Stomach smooth muscle (tissue), 2 donors: ENCODE measurements at regions not wholly inside any gene's neighbourhood (a gene's known extent, or its start where the extent isn't known, plus 50 kb on each side); places are given as distances from the start of the nearest gene placed in this dataset.
"Not testable (repeated sequence)": the region's sequence is repeated elsewhere in the genome, so short reads cannot be mapped to it uniquely, and the experiment has no call there.

ENCODE experiments used
- H3K27ac ChIP-seq: one replicate; pipeline ENCODE4 v1.7.0; 2013; ENCODE audit warnings: mild to moderate bottlenecking, low read length, inconsistent platforms
- H3K27me3 ChIP-seq, 2 donors: one replicate each; pipeline ENCODE4 v1.7.0; 2013; ENCODE audit warnings: low read length in 2 of 2; ENCODE audit not compliant: insufficient read depth in 2 of 2, control insufficient read depth in 1 of 2
- H3K36me3 ChIP-seq, 2 donors: one replicate each; pipeline ENCODE4 v1.7.0; 2013; ENCODE audit warnings: low read length in 2 of 2; ENCODE audit not compliant: control insufficient read depth in 2 of 2, insufficient read depth in 2 of 2
- H3K4me1 ChIP-seq: one replicate; pipeline ENCODE4 v1.7.0; 2013; ENCODE audit warnings: low read length; ENCODE audit not compliant: control insufficient read depth, insufficient read depth
- H3K4me3 ChIP-seq, 2 donors: one replicate each; pipeline ENCODE4 v1.7.0; 2013; ENCODE audit warnings: low read length in 2 of 2
- H3K9ac ChIP-seq, 2 donors: one replicate each; pipeline ENCODE4 v1.7.0; 2013; ENCODE audit warnings: low read length in 2 of 2, mild to moderate bottlenecking in 1 of 2
- H3K9me3 ChIP-seq, 2 donors: one replicate each; pipeline ENCODE4 v1.7.0; 2013; ENCODE audit warnings: low read length in 2 of 2; ENCODE audit not compliant: control insufficient read depth in 2 of 2
- donor health status: healthy.
- donor health status: Pancreatic carcinoma.

GRCh38 chr2:62396880-62397279 is 109.1 kb downstream of the TMEM17 start:
- Histone ChIP-seq H3K9me3 (no peaks in the 10 kb centered on the region), H3K36me3 (no peaks in the 10 kb centered on the region), H3K4me1 (no peaks in the 10 kb centered on the region), H3K4me3 (no peak overlapping the region), H3K27me3 (no peaks in the 10 kb centered on the region), H3K9ac (no peak overlapping the region), H3K27ac (no peak overlapping the region)

- Histone ChIP-seq H3K4me3 (no peak overlapping the region), H3K36me3 (no peaks in the 10 kb centered on the region), H3K9me3 (no peaks in the 10 kb centered on the region), H3K27ac (no peak overlapping the region), H3K9ac (no peak overlapping the region), H3K27me3 (no peaks in the 10 kb centered on the region), H3K4me1 (no peaks in the 10 kb centered on the region)
These were observed 112.7 kb downstream of the TMEM17 start for GRCh38 chr2:62393293-62393692.

GRCh38 chr2:62391696-62392095 is 114.3 kb downstream of the TMEM17 start:
- Histone ChIP-seq H3K4me1 (no peaks in the 10 kb centered on the region), H3K9ac (no peak overlapping the region), H3K36me3 (no peaks in the 10 kb centered on the region), H3K9me3 (no peaks in the 10 kb centered on the region), H3K27ac (no peak overlapping the region), H3K27me3 (no peaks in the 10 kb centered on the region), H3K4me3 (no peak overlapping the region)

GRCh38 chr2:62386378-62386777 is 119.6 kb downstream of the TMEM17 start:
- H3K27me3 ChIP-seq, H3K9ac ChIP-seq, H3K36me3 ChIP-seq, H3K4me1 ChIP-seq, H3K9me3 ChIP-seq, H3K4me3 ChIP-seq, H3K27ac ChIP-seq: not testable (repeated sequence)

- Histone ChIP-seq H3K4me3 (no peak overlapping the region), H3K36me3 (no peaks in the 10 kb centered on the region), H3K4me1 (no peaks in the 10 kb centered on the region), H3K27me3 (no peaks in the 10 kb centered on the region), H3K9ac (no peak overlapping the region), H3K27ac (no peak overlapping the region), H3K9me3 (no peaks in the 10 kb centered on the region)
These were observed 122.1 kb downstream of the TMEM17 start for GRCh38 chr2:62383846-62384245.

- Histone ChIP-seq H3K9ac (no peak overlapping the region), H3K36me3 (no peaks in the 10 kb centered on the region), H3K27me3 (no peaks in the 10 kb centered on the region), H3K4me3 (no peak overlapping the region), H3K27ac (no peak overlapping the region), H3K9me3 (no peaks in the 10 kb centered on the region), H3K4me1 (no peaks in the 10 kb centered on the region)
These were observed 123.2 kb downstream of the TMEM17 start for GRCh38 chr2:62382757-62383156.

- no peaks in the 10 kb centered on the region for H3K4me1 ChIP-seq
- no peak overlapping the region for H3K9ac ChIP-seq
- H3K4me3 ChIP-seq, result no peak overlapping the region
- H3K27me3 ChIP-seq, result no peaks in the 10 kb centered on the region
- no peak overlapping the region for H3K27ac ChIP-seq
- no peaks in the 10 kb centered on the region for H3K36me3 ChIP-seq
- no peaks in the 10 kb centered on the region for H3K9me3 ChIP-seq
These were observed 123.9 kb downstream of the TMEM17 start for GRCh38 chr2:62382122-62382521.

GRCh38 chr2:62381656-62382055 is 124.3 kb downstream of the TMEM17 start:
- no peaks in the 10 kb centered on the region for H3K4me1 ChIP-seq
- H3K36me3 ChIP-seq, result no peaks in the 10 kb centered on the region
- H3K9ac ChIP-seq, result no peak overlapping the region
- H3K4me3 ChIP-seq, result no peak overlapping the region
- no peak overlapping the region for H3K27ac ChIP-seq
- H3K9me3 ChIP-seq, result no peaks in the 10 kb centered on the region
- H3K27me3 ChIP-seq, result no peaks in the 10 kb centered on the region

- Histone ChIP-seq H3K36me3 (no peaks in the 10 kb centered on the region), H3K27me3 (no peaks in the 10 kb centered on the region), H3K4me3 (no peak overlapping the region), H3K9ac (no peak overlapping the region), H3K27ac (no peak overlapping the region), H3K4me1 (no peaks in the 10 kb centered on the region), H3K9me3 (no peaks in the 10 kb centered on the region)
These were observed 126.4 kb downstream of the TMEM17 start for GRCh38 chr2:62379566-62379965.

- H3K9me3 ChIP-seq, result peaks cover 0 to 6% of the 10 kb centered on the region in 2 donors
- no peak overlapping the region for H3K4me3 ChIP-seq
- H3K27ac ChIP-seq, result no peak overlapping the region
- H3K36me3 ChIP-seq, result no peaks in the 10 kb centered on the region
- H3K9ac ChIP-seq, result no peak overlapping the region
- no peaks in the 10 kb centered on the region for H3K27me3 ChIP-seq
- H3K4me1 ChIP-seq, result no peaks in the 10 kb centered on the region
These were observed 130.9 kb downstream of the TMEM17 start for GRCh38 chr2:62375113-62375420.

GRCh38 chr2:62374301-62375112 is 131.5 kb downstream of the TMEM17 start:
- Histone ChIP-seq H3K4me1 (no peaks in the 10 kb centered on the region), H3K36me3 (no peaks in the 10 kb centered on the region), H3K27me3 (no peaks in the 10 kb centered on the region), H3K9me3 (peaks cover 0 to 6% of the 10 kb centered on the region in 2 donors), H3K27ac (no peak overlapping the region), H3K4me3 (no peak overlapping the region), H3K9ac (no peak overlapping the region)
